B cell (primary cell): ENCODE measurements at regions not wholly inside any gene's neighbourhood (a gene's known extent, or its start where the extent isn't known, plus 50 kb on each side); places are given as distances from the start of the nearest gene placed in this dataset.

Experiments
- ATAC-seq: fragments of 200-7000 bp; cut with Tn5 transposase; one replicate; pipeline ENCODE4 v1.10.0; 2021; ENCODE audit warnings: low read depth, mild to moderate bottlenecking, moderate number of reproducible peaks, moderate library complexity
- CTCF ChIA-PET: fragments of 350-600 bp; sonication (Branson Sonifier 250); formaldehyde crosslinking; loops from one replicate; lab custom pipeline; 2021; ENCODE audit warnings: antibody characterized with exemption, inconsistent platforms; lab: Charles Lee
- POLR2A ChIA-PET: fragments of 350-600 bp; sonication (Branson Sonifier 250); formaldehyde crosslinking; loops from one replicate; lab custom pipeline; 2021; ENCODE audit warnings: antibody characterized with exemption; lab: Charles Lee
- DNase-seq: peaks from one replicate; pipeline ENCODE4 v3.0.0; 2013
- H2AFZ ChIP-seq: 2 replicates; pipeline ENCODE4 v1.6.1; 2012; ENCODE audit warnings: mild to moderate bottlenecking, low read depth, low read length; ENCODE audit not compliant: insufficient read depth, poor library complexity, severe bottlenecking
- H3K27ac ChIP-seq, 2 donors: 1 replicate in 1 of 2; 2 replicates in 1 of 2; pipeline ENCODE4 v1.5.1; 2012 to 2013; ENCODE audit warnings: low read length in 2 of 2, mild to moderate bottlenecking in 2 of 2, moderate library complexity in 1 of 2
- H3K27me3 ChIP-seq, 4 experiments: fragments of 200-600 bp in 1 of 4; sonication (generic) in 1 of 4; replicated peaks in 1 of 4; 1 replicate in 2 of 4; 2 replicates in 2 of 4; pipeline versions ENCODE4 v1.6.1 to v1.7.0; 2013 to 2016; ENCODE audit warnings: low read length in 3 of 4, mild to moderate bottlenecking in 2 of 4, mixed read lengths in 1 of 4, moderate library complexity in 1 of 4; ENCODE audit not compliant: insufficient read depth in 4 of 4, control insufficient read depth in 3 of 4; ENCODE audit errors: control extremely low read depth in 1 of 4
- H3K36me3 ChIP-seq, 2 experiments: replicated peaks in 1 of 2; 1 replicate in 1 of 2; 2 replicates in 1 of 2; pipeline versions ENCODE4 v1.6.1 to v1.7.1; 2013; ENCODE audit warnings: low read length in 1 of 2; ENCODE audit not compliant: insufficient read depth in 2 of 2, control insufficient read depth in 1 of 2; ENCODE audit errors: control extremely low read depth in 1 of 2, extremely low read depth in 1 of 2
- H3K4me1 ChIP-seq, 2 donors: fragments of 200-600 bp in 1 of 2; sonication (generic) in 1 of 2; 1 replicate in 1 of 2; 2 replicates in 1 of 2; pipeline versions ENCODE4 v1.5.1 to v1.6.1; 2013 to 2017; ENCODE audit warnings: low read length in 2 of 2; ENCODE audit not compliant: control insufficient read depth in 2 of 2, insufficient read depth in 2 of 2
- H3K4me2 ChIP-seq: replicated peaks from 2 replicates; pipeline ENCODE3; 2012; ENCODE audit warnings: mild to moderate bottlenecking, low read depth, low read length; ENCODE audit not compliant: poor library complexity, severe bottlenecking
- H3K4me3 ChIP-seq, 5 experiments: fragments of 200-600 bp in 1 of 5; sonication (generic) in 1 of 5; 1 replicate in 3 of 5; 2 replicates in 2 of 5; pipeline versions ENCODE4 v1.5.1 to v1.7.0; 2011 to 2016; ENCODE audit warnings: low read length in 4 of 5, mild to moderate bottlenecking in 4 of 5, low read depth in 2 of 5, control low read depth in 1 of 5, moderate library complexity in 1 of 5; ENCODE audit not compliant: insufficient read depth in 1 of 5; ENCODE audit errors: control extremely low read depth in 1 of 5, extremely low read depth in 1 of 5
- H3K79me2 ChIP-seq: fragments of 200-600 bp; sonication (generic); one replicate; pipeline ENCODE4 v1.6.0; 2016; ENCODE audit warnings: low read length; ENCODE audit not compliant: control insufficient read depth, insufficient read depth
- H3K9ac ChIP-seq: fragments of 200-600 bp; sonication (generic); 2 replicates; pipeline ENCODE4 v1.6.1; 2017; ENCODE audit warnings: mild to moderate bottlenecking, low read length, moderate library complexity
- H3K9me3 ChIP-seq, 3 donors: one replicate each; pipeline versions ENCODE4 v1.6.1 to v1.7.1; 2013; ENCODE audit warnings: low read length in 2 of 3; ENCODE audit not compliant: control insufficient read depth in 2 of 3, insufficient read depth in 1 of 3; ENCODE audit errors: control extremely low read depth in 1 of 3
- H4K20me1 ChIP-seq: 2 replicates; pipeline ENCODE4 v1.6.0; 2012; ENCODE audit warnings: mild to moderate bottlenecking, low read length; ENCODE audit not compliant: insufficient read depth, control insufficient read depth, poor library complexity, severe bottlenecking
- H3K27ac Mint-ChIP-seq: one replicate; pipeline ENCODE4 v1.8.0; 2021; ENCODE audit warnings: mixed read lengths
- H3K27me3 Mint-ChIP-seq: one replicate; pipeline ENCODE4 v1.8.0; 2021; ENCODE audit warnings: mixed read lengths
- H3K4me1 Mint-ChIP-seq: one replicate; pipeline ENCODE4 v1.8.0; 2021; ENCODE audit warnings: mixed read lengths
- H3K4me3 Mint-ChIP-seq: one replicate; pipeline ENCODE4 v1.8.0; 2021; ENCODE audit warnings: mixed read lengths
- H3K9me3 Mint-ChIP-seq: one replicate; pipeline ENCODE4 v1.8.0; 2022; ENCODE audit warnings: mixed read lengths; ENCODE audit not compliant: insufficient read depth
- EZH2 ChIP-seq: IDR thresholded peaks from 2 replicates; pipeline ENCODE4 v1.6.1; 2012; ENCODE audit warnings: borderline replicate concordance, low read depth, mild to moderate bottlenecking, moderate library complexity, low read length; ENCODE audit not compliant: insufficient read depth, poor library complexity, severe bottlenecking
- WGBS: methylation state at CpG from one replicate; pipeline ENCODE4 v1.1.5; 2013; ENCODE audit warnings: missing lambda C conversion rate; ENCODE audit not compliant: insufficient coverage; 5-methylcytosine and 5-hydroxymethylcytosine counted together
- intact Hi-C: fragments of 100-400 bp; cut with micrococcal nuclease; formaldehyde crosslinking; loops from one replicate; pipeline ENCODE4 v1.10.0; 2022
- TF ChIP-seq, protein P1 (sequence below): fragments of 200-600 bp; IDR thresholded peaks from one replicate; pipeline ENCODE4 v1.8.0; 2022; ENCODE audit warnings: antibody characterized with exemption, mild to moderate bottlenecking

DNA sequence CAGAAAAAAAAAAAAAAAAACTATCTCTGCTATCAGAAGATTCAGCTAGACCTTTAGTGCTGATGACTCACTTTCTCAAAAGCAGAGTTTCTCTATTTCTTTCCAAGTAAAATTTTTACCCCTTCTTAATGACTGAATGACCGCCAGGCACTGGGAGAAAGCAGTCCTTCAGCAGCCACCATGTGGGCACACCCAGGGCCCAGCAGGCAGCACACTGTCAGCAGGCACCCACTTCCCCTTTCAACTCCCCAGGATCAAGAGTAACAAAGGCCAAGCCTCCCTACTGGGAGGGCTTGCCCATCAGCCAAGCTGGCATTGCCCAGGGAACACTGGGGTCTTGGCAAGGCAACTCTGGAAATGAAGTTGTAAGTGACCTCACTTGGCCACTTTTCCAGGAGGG is 201.9 kb upstream of the MAMLD1 start:
- H3K4me1 Mint-ChIP-seq, result no peaks in the 10 kb centered on the region
- no peak for TF ChIP-seq EZH2
- TF ChIP-seq, protein P1, sequence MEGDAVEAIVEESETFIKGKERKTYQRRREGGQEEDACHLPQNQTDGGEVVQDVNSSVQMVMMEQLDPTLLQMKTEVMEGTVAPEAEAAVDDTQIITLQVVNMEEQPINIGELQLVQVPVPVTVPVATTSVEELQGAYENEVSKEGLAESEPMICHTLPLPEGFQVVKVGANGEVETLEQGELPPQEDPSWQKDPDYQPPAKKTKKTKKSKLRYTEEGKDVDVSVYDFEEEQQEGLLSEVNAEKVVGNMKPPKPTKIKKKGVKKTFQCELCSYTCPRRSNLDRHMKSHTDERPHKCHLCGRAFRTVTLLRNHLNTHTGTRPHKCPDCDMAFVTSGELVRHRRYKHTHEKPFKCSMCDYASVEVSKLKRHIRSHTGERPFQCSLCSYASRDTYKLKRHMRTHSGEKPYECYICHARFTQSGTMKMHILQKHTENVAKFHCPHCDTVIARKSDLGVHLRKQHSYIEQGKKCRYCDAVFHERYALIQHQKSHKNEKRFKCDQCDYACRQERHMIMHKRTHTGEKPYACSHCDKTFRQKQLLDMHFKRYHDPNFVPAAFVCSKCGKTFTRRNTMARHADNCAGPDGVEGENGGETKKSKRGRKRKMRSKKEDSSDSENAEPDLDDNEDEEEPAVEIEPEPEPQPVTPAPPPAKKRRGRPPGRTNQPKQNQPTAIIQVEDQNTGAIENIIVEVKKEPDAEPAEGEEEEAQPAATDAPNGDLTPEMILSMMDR, result no peak
- Histone ChIP-seq H3K4me2 (no peak overlapping the region), H4K20me1 (no peaks in the 10 kb centered on the region), H3K4me3 (no peak overlapping the region), H2AFZ (no peak overlapping the region), H3K4me1 (no peaks in the 10 kb centered on the region), H3K27me3 (no peaks in the 10 kb centered on the region), H3K36me3 (no peaks in the 10 kb centered on the region), H3K79me2 (no peaks in the 10 kb centered on the region), H3K9ac (no peak overlapping the region), H3K9me3 (no peaks in the 10 kb centered on the region), H3K27ac (no peak overlapping the region)
- no peaks in the 10 kb centered on the region for H3K9me3 Mint-ChIP-seq
- ChIA-PET CTCF (no interaction called here), POLR2A (no interaction called here)
- no peaks in the 10 kb centered on the region for H3K27me3 Mint-ChIP-seq
- no peak overlapping the region for H3K27ac Mint-ChIP-seq
- DNase-seq (no peak), ATAC-seq (no peak)
- H3K4me3 Mint-ChIP-seq, result no peak overlapping the region
- no CpG with 5 or more reads among the region's 1 CpG for WGBS
- intact Hi-C loops, result no loop called here

DNA sequence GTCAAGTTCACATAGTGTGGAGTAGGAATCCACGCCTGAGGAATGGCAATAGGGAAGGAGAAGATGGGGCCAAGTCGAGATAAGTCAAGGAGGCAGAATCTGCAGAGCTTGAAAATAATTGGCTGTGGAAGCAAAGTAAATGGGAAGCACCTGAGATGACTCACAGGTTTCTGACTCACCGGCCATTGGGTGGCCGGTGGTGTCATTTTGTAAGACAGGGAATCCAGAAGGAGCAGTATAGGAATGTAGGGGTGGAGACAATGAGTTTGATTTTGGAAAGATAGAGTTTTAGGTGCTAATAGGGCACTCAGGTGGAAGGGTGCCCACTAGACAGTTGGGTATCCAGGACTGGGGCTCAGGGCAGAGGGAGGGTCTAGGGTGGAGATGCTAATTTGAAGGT is 201.0 kb upstream of the MAMLD1 start:
- no peaks in the 10 kb centered on the region for H3K9me3 ChIP-seq
- no peak overlapping the region for H3K4me3 Mint-ChIP-seq
- no peak overlapping the region for H3K27ac ChIP-seq
- ChIA-PET POLR2A (no interaction called here), CTCF (no interaction called here)
- no peaks in the 10 kb centered on the region for H3K9me3 Mint-ChIP-seq
- H3K4me1 ChIP-seq, result no peaks in the 10 kb centered on the region
- no peaks in the 10 kb centered on the region for H4K20me1 ChIP-seq
- no peak overlapping the region for H3K4me2 ChIP-seq
- no peaks in the 10 kb centered on the region for H3K79me2 ChIP-seq
- no peak overlapping the region for H3K9ac ChIP-seq
- no peaks in the 10 kb centered on the region for H3K27me3 ChIP-seq
- no peak overlapping the region for H2AFZ ChIP-seq
- DNase-seq (no peak), ATAC-seq (no peak)
- no peaks in the 10 kb centered on the region for H3K27me3 Mint-ChIP-seq
- 82% methylated on average over 3 of the region's 4 CpGs for whole genome bisulfite sequencing
- no peak for TF ChIP-seq EZH2
- TF ChIP-seq, protein P1, result no peak
- intact Hi-C loops, result no loop called here
- no peaks in the 10 kb centered on the region for H3K4me1 Mint-ChIP-seq
- H3K27ac Mint-ChIP-seq, result no peak overlapping the region
- no peaks in the 10 kb centered on the region for H3K36me3 ChIP-seq
- H3K4me3 ChIP-seq, result no peak overlapping the region
